Activated CD4-positive, alpha-beta T cell treated with anti-CD3 and anti-CD28 coated beads for 1 hour (primary cell): ENCODE measurements at regions not wholly inside any gene's neighbourhood (a gene's known extent, or its start where the extent isn't known, plus 50 kb on each side); places are given as distances from the start of the nearest gene placed in this dataset.

ENCODE experiments used
- DNase-seq: peaks from one replicate; pipeline ENCODE4 v3.0.0-alpha.2; 2020

DNA sequence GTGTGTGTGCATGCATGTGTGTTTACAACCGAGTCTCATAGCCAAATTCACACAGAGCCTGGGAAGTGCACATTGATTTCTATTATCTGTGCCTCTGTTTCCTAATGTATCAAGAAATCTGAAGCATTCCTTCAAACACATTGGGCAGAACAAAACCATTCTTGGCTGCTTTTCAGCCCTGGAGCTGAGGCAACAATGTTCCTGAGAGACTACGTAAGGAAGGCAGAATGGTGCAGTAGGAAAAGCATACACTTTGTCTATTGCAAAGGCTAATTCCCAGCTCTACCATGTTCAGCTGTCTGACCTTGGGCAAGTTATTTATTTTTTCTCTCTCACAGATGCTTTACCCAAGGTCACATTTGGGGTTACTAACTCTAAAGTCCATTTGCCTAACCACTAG, 575.5 kb downstream of the SOX6 start:
- no peak for DNase-seq

DNA sequence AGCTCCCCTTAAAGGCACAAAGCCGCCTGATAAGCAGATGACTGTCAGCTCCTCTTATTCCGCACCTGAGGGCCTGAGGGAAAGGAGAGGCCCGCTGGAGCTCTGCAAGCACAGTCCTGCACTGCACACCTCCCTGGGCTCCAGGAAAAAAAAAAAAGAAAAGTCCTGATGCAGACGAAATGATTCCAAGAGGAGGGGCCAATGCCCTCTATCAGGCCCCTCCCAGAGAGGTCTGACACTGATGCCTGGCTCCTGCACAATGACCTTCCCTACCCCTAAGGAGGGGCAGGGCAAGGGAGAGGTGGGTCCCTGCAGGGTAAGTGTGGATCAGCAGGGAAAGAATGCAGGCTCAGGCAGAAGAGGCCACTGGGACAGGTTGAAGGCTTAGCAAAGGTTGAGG, 572.7 kb downstream of the SOX6 start:
- DNase-seq: no peak

DNA sequence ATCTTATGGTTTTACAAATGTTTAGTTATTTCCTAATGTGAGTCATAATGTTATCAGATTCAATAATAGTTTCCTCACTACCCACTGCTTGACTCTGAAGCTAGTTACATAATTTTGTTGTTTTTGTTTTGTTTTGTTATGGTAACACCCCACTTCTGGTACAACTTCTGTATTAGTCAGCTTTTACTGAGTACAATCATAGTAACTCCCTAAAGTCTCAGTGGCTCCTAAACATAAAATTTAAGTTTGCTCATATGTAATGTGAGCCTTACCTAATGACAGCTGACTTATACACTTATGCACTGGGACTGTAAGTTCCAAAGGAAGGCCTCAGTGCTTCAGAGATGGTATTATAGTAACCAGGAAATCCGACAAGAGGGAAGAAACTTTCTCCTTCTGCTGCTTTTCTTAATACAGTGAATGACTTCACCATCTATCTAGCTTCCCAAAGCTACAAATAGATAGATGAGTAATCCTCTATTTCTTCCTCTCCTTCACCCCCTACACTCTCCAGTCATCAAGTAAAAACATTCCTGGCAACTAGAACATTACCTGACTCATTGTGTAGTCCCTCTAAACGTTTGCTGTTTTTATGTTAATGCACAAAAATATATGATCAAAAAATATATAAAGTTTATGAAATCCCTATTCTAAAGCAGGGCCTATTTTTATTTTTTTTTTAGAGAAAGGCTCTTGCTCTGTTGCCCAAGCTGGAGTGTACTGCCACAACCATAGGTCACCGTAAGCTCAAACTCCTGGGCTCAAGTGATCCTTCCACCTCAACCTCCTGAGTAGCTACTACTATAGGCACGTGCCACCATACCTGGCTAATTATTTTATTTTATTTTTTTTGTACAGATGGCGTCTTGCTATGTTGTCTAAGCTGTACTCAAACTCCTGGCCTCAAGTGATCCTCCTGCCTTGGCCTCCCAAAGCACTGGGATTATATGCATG, 563.0 kb downstream of the SOX6 start:
- no peak for DNase-seq

DNA sequence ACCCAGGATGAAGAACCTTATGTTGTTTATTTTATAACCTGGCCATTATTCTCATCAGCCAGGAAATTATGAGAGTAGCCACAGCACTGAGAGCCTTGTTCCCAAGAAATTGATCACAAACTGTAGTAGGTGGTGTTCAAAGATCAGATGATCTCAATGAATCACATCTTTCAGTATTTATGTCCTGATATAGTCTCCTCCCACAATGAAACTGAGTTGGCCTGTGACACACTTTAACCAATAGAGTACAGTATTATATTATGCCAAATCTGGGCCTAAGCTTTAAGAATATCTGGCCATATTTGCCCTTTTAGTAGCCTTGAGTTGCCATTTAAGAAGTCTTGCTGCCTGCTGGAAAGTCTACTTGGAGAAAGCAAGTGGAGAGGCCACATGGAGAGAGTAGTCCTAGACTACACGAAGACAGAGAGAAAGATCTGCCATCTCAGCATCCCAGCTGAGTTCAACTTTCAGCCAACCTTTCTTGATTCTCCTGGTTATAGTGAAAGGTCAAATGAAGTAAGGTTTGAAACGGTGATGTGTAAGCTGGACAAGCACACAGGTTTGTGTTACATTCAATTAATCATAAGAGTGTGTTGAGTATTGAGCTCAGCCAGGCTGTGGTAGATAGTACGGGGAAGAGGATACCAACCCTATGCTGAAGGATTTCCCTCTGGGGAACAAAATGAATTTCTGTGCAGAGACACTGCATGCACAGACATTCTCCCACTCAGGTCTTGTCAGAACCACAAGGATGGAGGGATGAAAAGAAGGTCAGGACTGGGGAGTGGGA, 561.8 kb downstream of the SOX6 start:
- no peak for DNase-seq

DNA sequence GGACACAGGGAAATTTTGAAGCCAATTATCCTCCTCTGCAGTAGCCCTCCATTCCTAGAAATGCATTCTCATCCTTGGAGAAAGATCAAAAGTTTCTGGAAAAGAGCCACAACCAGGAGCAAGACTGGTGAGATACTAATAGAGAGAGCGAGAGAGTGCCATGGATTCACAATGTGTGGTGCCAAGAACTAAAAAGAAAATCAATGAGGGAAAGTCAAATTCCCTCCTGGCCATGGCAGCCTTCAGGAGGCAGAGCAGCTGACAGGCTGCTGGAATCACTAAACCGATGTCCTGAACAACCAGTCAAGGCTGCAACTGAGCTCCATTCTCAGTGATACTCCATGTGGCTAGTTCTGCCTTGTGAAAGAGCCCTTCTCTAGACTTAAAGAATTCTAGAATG, 561.0 kb downstream of the SOX6 start:
- DNase-seq: no peak

DNA sequence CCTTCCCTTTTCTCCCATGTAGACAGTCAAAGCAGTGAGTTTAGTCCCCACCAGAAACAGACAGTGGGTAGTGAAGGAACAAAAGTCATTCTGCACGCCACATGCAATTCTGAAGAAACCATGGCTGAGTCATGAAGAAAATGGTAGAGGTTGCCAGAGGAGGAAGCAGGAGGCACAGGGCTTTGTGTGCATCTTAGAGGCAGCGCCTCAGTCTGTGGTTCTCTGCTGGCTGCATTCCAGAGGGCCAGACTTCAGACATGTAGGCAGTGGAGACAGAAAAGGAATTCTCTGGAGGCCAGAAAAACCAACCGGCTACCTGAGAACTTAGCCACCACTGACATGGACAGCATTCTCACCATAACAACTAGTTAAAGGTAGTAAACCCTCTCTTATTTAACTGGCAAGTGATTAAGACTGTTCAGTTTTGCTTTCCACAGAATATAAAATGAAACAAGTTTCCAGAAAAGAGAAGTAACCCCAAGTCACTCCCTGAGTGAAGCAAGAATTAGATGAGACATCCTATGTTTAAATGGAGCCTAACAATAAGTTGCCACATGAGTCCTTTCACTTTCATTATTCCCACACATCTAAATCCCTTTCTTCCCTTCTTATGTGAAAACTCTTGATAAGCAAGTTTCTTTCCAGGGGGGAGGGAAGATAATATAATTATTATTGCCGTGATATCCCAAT, 556.1 kb downstream of the SOX6 start:
- DNase-seq: no peak

DNA sequence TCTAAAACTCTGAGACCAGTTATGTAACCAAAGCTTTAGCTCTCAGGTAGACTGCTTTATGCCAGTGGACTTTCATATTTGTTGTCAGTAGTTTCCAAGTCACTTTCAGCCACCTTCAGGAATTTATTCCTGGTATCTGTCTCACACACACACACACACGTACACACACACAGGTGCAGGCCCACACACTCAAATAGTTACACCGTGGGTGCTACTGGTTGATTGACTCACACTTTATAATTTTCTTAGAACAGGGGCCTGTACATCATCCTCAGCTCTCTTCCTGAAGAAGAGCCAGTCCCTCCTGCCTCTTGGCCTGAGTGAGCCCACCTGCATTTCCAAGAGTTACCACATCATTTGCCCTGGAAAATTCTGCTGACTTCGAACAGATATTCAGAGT, 555.2 kb downstream of the SOX6 start:
- DNase-seq: no peak

DNA sequence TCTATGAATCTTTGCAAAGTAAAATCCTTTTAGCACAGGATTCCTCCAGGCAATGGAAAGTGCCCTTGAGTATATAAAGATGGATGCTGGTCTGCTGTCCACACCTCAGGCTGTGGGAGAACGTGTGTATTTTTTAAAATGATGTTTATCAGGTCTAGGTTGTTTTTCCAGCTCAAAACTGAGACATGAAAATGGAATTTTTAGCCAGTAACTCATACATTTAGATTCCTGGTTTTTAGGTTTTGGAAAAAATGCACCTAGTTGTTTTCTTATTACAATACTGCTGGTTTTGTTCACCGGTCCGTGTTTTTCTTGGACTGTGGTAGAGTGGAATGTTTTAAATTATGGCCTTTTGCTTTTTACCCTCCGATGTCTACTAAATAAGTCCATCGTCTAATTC, 554.7 kb downstream of the SOX6 start:
- no peak for DNase-seq

DNA sequence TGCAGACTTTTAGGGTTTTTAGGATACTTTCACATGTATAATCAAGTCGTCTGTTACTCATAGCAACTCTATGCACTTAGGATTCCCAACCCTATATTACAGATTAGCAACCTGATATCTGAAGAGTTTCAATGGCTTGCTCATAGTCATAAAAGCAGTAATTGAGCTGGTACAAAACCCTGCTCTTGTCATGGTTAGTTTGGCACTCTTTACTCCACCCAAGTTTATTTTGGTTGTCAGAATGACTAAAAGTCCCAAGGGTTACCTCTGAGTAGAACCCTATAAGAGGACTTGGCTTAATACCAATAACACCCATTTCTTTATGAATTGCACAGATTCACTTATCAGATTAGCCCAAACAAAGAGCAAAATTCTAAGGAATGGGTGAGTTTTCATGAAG, 550.6 kb downstream of the SOX6 start:
- DNase-seq: no peak

DNA sequence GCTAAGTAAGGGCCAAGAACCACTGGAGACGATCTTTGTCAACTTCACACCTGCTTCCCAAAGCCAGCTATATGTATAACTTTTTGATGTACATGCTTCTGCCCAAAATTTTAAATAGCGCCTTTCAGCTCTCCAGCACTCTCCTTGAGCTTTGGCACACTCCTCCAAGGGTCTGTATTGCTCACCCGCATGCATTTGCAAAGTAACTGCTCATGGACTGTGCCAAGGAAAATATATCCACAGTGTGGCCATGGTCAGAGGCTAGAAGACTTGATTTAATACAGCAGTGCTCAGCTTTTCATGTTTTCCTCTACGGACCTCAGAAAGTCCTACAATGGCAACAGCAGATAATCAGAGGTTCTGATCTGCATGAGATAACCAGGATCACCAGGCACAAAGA, 550.1 kb downstream of the SOX6 start:
- no peak for DNase-seq

DNA sequence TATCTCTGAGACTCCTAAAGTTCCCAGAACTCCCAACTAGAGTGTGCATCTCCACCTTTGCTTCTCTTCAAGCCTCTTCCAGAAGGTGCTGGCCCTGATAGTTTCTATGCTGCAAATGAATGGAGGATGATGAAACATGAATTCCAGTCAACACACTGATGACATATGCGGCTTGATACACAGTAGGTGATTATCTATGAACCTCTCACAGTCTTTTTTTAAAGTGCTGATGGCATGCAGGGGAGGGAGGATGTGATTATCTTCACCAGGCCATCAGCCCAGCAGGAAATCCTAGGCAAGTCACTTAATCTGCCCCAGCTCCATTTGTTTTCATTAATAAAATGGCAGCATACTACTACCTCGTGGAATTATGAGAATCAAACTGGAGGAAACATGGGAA, 548.5 kb downstream of the SOX6 start:
- no peak for DNase-seq

DNA sequence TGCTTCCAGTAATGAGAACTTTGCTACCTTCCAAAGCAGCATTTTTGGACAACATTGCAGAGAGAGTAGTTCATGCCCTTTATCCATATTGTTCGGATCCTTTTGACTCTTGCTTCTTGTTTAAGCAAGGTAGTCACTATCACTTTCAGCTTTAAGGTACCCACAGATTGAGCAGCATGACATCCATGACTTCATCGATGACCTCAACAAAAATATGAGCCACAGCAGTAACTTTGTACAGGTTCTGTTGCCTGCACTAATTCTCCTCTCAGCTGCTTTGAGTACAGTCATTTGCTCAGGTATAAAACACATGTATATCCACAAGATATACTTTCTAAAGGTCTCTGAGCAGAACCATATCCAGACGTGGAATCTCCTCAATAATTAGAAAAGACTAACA, 546.3 kb downstream of the SOX6 start:
- DNase-seq: no peak

DNA sequence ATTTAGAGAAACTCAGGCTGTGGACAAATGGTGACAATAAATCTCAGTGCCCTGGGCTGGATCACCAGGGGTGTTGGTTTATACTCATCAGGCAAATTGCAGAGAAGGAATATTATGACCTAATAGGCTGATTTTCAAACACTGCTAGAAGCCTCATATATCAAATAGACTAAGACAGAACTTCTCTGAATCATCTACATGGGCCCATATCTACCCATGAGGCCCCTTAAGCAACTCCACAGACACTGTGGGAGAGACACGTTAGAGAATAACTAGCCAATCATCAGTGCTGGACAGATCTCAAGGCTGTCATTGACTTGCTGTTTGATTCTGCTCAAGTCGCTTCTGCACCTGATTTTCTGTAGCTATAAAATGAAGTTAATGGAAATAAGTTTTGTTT, 545.8 kb downstream of the SOX6 start:
- no peak for DNase-seq

DNA sequence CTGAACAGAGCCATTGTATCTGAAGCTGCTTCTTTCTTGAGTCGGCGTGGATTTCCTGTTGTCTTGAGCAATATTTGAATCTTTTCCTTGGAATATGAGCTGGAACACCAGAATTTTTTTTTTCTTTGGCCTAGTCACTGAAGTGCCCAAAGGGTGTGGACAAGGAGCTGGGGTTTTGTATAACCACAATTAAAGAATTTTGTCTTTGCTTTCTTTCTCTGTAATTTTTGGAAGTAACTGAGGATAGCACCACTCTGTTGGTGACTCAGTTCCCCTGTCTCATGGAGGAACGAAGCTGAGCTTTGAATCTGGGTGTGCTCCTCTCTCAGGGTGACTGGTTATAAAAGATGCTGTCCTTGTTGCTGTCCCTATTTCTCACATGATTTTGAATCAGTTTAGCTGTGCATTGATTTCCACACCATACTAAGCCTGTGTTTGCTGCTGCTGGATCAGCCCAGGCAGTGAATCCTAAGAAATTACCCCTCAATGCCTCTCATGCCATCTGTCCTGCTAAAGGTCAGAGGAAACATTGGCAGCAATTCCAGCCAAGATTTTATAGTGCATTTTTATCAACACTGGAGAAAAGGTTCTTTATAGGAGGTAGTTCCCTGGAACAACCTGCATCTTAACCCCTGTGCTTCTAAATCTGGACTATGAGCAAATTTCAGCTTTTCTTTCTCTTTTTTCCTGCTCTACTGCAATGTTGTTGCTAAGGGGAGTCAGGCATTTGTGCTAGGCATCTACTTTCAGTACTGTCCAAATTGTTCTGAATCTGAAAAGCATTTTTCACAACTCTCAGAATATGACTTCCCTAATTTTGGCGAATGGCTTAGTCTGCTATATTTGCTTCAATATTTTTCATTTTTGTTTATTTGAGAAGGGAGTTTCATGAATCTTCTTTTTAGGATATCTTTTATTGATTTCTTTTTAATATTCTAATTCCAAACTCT, 540.8 kb downstream of the SOX6 start:
- no peak for DNase-seq

DNA sequence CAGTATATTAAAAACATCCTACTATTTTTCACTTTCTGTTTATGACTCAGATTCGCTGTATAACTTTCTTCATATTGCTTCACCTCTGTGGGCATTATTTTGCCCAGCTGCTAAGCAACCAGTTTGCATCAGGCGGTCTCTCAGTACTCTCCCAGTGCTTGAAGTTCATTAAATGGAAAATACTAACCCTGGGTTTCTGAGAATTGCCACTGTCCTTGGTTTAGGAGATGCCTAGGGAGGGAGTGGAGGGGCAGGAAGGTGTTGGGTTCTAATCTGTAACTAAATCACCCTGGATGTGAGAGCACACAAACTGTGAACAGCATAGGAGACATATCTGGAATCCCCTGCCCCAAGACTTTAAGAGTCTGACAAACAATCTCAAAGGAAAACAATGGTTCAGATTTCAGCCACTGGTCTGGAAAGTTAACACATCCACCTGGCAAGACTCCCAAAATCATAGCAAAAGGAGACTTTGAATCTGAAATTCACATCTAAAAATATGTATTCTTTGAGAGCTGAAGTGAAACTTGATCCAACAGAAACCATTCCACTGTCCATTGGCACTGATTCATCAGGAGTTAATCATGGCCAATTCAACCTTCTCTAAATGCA, 540.0 kb downstream of the SOX6 start:
- no peak for DNase-seq

DNA sequence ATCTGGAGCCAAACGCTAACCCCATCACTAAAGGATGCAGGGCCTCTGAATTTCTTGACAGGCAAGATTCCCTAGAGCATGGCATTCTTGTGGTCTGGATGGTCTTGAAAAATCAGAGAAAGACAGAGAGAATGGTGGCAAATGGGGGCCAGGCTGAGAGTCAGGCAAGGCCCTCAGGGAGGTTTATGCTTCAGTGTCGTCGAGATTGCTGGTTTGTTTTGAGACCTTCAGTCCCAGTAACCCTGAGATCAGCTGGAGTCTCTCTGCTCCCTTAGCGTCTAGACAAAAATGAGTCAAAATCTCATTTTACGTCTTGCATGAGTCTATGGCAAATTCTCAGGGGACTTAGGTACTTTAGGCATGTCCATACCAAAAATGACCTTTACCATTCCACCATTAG, 539.3 kb downstream of the SOX6 start:
- no peak for DNase-seq

DNA sequence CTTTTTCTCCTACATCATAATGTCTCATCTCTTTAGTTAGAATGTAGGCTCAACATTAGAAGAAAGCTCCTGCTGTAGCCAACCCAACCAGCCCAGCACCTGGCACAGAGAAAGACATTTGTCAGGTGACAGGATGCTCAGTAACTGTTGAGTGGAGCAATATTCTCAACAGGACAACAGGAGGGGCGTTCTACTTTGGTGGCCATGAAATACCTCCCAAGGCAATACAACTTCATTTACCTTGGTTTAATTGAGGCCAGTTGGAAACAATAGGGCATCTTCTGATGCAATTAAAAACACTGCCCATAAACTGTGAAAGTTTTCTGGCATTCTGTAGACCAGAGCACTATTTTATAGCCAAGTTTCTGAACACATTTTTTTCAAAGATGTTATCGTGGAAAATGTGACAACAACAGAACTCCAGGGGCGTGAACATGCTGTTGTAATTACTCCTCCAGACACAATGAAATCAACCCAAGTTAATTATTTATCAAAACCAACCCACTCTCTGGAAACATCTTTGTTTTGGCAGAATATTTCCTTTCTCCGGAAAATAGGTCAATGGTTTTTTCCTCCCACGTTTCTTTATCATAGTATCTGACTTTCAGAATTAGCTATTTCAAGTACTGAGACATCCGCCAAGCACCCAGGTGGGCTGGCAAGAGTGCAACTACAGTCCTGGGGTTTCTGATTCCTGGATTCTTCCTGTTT, 538.1 kb downstream of the SOX6 start:
- no peak for DNase-seq

DNA sequence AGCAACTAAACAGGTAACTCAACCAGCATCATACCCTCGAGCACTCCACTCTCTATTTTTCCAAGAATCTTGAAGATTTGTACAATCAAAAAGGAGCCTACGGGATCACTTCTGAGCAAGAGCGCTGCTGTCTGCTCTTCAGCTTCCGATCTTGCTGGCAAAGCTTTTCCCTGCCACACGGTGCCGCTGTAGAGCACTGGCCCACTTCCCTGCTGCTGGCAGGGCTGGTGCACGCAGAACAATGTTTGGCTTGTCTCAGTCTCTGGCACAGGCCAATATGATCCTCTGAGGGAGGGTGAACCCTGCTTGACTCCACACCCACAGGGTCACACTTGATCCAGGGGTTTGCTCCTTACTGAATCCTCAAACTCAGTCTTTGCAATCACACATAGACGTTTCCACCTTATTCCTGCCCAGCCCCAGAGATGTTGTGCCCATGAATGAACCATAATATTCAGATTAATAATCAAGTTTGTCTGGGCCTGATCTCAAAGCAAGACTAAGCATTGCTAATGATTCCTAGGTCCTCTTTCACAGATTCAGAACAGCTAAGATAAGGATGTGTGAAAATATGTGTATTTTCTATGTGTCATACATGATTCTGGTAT, 536.6 kb downstream of the SOX6 start:
- no peak for DNase-seq

DNA sequence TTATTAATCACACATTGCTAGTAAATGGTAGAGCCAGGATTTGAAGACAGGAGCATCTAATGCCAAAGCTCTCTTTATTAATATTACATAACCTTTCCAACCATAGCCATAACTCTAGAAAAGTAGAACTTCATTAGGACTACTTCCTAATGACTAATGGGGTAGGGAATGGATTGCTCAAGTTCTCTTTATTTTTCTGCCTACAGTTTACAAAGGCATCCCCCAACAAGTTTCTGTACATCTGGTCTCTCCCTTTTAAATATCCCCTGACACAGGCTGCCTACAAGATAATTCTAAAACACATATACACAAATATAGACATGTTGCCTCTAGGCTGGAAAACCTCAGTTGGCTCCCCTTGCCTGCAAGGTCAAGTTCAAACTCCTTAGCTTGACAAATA, 534.9 kb downstream of the SOX6 start:
- no peak for DNase-seq

DNA sequence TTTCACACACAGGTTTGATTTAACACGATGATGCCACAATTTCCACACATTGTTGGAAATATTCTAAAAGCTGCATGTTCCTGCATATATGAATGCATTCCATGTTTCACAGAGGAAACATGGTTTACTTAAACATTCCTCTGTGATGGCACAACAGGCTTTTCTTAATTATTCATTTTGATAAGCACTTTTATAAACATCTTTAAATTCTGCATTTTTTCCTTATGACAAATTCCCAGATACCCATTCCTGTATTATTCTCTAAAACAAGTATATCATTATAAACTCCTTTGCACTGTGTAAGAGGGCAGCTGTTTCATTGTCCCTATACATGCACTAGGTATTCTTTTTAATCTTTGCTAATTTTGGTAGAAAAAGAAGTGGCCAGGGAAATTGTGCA, 532.3 kb downstream of the SOX6 start:
- DNase-seq: no peak
